Fibroblast of peridontal ligament (primary cell): ENCODE measurements at regions not wholly inside any gene's neighbourhood (a gene's known extent, or its start where the extent isn't known, plus 50 kb on each side); places are given as distances from the start of the nearest gene placed in this dataset.

Experiments used
- DNase-seq: peaks from one replicate; pipeline ENCODE4 v3.0.0-alpha.2; 2010; ENCODE audit errors: extremely low read depth

DNA sequence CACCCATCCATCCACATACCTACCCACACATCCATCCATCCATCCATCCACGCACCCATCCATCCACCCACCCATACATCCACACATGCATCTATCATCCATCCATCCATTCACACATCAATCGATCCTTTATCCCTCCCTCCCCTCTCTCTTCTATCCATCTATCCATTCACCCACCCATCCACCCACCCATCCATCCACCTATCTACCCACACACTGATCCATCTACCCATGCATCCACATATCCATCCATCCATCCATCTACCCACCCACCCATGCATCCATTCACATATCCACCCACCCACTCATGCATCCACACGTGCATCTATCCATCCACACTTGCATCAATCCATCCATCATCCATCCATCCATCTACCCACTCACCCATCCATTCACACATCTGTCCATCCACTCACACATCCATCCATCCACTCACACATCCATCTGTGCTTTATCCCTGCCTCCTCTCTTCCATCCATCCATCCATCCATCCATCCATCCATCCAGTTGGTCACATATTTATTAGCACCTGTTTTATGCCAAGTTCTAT lies 366.1 kb downstream of the CTTN start:
- DNase-seq = no peak

- no peak for DNase-seq
Observed at GRCh38 chr11:70766901-70767300, 368.6 kb downstream of the CTTN start.

- no peak for DNase-seq
Observed at GRCh38 chr11:70768346-70769095, 370.2 kb downstream of the CTTN start.

DNA sequence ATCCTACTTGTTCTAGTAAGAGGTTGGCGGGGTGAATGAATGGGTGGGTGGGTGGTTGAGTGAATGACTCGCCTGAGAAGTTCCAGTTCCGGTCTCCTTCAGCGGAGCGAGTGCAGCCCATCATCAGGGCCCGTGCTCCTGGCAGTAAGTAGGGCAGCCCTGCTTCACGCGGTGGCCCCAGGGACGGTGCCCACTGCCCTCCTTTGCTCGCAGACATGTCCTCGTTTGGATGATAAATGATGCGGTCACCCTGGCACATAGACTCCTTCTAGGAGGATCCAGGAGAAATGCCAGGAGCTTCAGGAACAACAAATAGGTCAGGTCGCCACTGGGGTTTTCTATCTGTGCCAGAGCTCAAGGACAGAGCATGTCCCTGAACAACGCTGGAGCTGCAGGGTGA lies 370.8 kb downstream of the CTTN start:
- no peak for DNase-seq

GRCh38 chr11:70769521-70769920 lies 371.2 kb downstream of the CTTN start:
- DNase-seq = no peak

DNA sequence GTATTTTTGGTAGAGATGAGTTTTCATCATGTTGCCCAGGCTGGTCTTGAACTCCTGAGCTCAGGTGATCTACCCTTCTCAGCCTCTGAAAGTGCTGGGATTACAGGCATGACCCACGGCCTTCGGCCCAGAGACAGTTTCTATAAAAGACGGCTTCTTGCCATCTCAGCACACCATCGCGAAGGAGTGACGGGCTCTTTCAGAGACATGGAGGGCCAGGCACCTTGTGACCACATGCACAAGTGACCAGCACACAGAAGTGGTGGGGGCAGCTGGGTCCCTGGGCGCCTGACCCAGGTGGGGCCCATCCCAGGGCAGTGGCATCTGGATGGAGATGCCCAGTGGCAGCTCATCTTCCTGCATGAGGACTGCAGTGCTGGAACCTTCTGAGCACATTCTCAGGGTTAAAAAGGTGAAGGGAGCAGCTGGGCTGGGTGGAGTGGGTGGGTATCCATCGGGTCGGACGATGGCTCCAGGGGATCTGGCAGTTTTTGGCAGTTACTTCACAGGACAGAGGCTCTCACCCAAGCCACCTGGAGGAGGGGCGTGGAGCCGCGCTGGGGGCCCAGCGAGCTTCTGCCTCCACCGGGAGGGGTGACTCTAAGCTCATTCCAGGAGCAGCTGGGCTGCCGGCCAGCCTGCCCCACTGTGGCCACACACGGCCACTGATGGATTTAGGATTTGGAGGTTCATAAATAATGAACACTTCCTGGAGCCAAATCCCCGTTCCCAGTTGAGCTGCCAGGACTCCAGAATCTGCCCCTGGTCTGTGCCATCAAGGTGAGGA lies 373.0 kb downstream of the CTTN start:
- DNase-seq = no peak

GRCh38 chr11:70772950-70773349 lies 374.6 kb downstream of the CTTN start:
- DNase-seq = no peak

- peak; percentile 23 for DNase-seq
Observed at GRCh38 chr11:70775386-70776075, 377.2 kb downstream of the CTTN start.

DNA sequence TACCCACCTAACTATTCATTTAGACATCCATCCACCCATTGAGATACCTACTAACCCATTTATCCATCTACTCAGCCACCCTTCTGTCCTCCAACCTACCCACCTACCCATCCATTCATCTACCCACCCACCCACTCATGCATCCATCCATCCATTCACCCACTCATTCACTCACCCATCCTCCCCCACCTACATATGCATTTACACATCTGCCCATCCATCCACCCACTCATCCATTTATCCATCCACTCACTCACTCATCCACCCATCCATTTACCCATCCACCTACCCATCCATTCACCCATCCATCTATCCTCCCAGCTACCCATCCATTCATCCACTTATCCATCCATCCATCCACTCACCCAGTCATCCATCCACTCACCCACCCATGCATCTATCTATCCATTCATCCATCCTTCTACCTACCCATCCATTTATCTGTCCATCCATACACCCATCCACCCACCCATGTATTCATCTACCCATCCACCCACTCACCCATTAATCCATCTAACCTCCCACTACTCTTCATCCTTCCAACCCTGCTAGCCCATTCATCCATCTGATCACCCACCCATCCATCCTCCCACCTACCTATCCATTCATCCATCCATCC lies 378.7 kb downstream of the CTTN start:
- DNase-seq = no peak

DNA sequence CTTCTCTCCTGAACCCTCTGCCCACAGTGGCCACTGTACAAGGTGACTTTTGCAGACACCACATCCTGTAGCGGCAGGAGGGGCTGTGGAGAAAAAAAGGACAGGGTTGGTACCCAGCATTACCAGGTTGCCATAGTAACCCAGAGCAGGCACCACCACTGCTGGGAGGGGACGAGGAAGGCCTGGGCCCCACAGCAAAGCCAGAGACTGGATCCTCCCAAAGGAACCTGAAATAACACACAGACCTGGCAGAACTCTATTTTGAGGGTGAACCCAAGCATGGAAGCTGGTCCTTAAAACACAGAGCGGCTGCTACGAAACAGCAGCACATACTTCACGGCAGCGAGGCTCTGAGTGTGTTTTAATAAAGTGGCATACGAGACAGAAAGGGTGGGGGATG lies 380.6 kb downstream of the CTTN start:
- no peak for DNase-seq

DNA sequence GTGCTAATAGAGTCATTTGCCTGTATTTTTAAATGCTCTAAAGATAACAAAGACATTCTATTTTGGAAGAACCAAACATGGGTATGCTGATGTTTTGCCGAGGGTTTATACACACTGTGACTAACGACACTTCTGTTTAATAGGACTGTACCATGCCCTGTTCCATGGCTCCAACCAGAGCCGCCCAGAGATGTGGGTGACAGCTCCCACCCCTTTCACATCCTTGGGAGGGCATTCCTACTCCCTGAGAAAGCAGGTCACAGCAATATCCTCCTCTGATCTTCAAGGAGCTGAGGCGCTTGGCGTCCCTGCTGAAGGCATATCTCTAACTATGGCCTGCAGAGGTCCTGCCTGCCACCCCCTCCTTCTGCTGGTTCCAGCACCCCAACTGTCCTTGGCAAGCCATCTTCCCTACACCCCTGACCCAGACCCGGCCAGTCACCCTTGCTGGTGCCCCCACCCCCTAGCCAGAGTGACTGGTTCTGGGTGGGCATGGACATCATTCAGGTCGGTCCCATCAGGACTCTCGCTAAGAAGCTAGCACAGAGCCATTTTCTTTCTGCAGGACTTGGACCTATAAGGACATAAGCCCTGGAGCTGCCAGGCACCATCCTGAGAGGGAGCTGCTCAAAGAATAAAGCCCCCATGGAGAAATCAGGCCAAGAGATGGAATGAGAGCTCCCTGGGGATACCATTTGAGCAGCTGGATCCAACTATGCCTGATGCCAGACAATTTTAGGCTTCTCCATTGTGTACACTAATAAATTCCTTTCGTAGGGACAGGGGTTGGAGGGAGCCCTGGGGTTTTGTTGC lies 381.3 kb downstream of the CTTN start:
- peak; percentile 11 for DNase-seq

DNA sequence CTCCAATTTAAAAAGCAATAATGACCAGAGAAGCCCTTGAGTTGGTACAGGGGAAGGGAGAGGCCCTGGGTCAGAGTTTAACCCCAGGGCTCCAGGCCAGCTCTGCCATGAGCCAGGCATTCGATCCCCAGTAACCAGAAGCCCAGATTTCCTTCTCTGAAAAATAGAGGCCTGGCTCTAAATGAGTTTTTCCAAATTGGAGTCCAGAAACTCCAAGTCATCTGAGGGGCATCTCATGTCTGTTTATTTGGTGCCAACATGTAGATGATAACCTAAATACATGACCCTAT lies 381.9 kb downstream of the CTTN start:
- DNase-seq = no peak

- DNase-seq = no peak
Observed at GRCh38 chr11:70782401-70782913, 384.1 kb downstream of the CTTN start.

GRCh38 chr11:70783356-70783755 lies 385.0 kb downstream of the CTTN start:
- DNase-seq = peak; percentile 17

DNA sequence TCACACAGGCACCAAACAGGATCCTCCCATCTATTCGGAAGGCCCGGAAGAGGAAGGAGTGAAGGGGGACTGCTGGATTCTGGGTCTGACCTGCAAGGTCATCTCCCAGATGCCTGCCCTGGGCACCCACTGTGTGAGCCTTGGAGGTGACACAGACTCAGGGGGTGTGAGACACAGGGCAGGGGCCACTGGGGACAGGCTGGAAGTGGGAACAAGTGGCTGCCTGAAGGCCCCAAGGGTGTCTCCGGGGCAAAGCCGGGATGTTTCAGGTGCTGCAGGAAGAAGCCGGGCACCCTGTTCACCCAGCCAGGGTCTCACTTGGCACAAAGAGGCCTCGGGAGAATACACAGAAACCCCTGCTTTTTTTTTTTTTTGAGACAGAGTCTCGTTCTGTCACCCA lies 385.5 kb downstream of the CTTN start:
- no peak for DNase-seq

DNA sequence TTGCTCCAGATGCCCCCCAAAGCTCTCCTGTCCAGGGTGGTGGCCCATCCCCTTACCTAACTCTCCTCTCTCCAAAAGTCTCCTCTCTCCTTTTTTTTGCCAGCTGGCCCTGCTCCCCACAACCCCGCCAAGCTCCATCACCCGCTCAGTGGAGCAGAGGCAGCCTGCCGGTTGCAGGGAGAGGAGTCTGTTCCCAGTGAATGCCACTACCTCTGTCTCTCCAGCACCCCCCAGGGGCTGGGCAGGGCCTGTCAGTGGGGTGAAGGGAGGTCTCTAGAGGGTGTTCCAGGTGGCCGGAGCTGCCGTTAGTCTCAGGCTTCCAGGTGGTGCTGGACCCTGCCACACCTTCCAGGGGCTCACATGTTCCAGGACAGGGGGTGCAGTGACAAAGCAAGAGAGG lies 387.0 kb downstream of the CTTN start:
- DNase-seq = no peak

DNA sequence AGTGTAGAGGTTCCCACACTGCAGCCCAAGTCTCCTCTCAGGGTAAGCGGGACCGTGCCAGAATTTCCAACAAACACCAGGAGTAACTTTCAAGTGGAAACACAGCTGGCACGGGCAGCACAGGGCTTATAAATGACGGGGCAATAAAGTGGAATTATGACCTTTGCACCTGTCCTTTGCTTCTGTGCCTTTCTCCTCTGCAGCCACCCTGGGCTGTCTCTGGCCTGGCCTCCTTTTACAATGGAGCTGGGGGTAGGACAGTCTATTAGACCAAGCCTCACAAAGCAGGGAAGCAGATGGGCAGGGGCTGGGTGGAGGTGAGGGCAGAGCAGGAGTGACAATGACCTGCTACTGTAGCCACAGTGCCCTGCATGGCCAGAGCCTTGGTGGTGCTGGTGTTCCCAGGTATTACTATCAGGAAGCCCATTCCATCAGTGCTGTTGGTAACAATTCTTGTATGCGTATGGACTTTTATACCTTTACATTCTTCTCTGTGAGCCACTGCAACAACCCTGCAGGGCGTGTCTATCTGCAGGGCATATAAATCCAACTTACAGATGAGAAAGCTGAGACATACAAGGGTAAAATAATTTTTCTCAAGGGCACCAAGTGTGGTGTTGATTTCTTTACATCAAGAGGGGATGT lies 387.8 kb downstream of the CTTN start:
- no peak for DNase-seq

GRCh38 chr11:70788248-70789022 lies 390.1 kb downstream of the CTTN start:
- DNase-seq = peak; percentile 91

DNA sequence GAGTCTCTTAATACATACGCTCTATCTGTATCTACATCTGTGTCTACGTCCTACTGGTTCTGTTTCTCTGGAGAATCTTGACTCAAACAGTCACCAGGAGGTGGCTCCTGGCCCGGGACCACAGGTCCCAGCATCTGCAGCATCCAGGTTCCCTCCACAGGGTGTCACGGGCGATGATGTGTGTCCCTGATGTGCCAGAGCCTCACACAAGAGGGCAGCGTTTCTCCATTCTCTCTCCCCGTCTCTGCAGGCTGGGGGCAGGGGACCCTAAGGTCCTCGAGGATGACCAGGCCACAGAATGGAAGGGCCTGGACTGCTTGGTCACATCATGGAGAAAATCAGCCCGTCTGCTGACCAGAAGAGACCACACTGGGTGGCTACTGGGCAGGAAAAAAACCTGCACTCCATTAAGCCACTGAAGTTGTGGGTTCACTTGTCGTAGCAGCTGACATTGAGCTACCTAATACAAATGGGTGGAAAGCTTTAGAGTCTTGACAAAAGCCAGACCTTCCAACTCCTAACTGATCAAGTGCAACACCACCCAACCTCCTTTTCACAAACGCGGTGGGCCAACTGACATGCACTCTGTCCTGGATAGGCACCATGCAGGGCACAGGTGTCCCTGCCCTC lies 392.5 kb downstream of the CTTN start:
- DNase-seq = no peak
